OCI-LY7 (cell line): ENCODE measurements at regions not wholly inside any gene's neighbourhood (a gene's known extent, or its start where the extent isn't known, plus 50 kb on each side); places are given as distances from the start of the nearest gene placed in this dataset.

ENCODE experiments used
- BruUV-seq: library from RNA; stranded (reverse); fragments of 400-500 nt; replicated peaks from 2 replicates; lab custom pipeline; 2021; lab: Mats Ljungman, UMichigan
- CTCF ChIA-PET: fragments of 300-600 bp; sonication (Branson Sonifier 250); formaldehyde crosslinking; loops from one replicate; lab custom pipeline; 2022; ENCODE audit warnings: antibody characterized with exemption; ENCODE audit not compliant: unreplicated experiment; lab: Charles Lee
- POLR2A ChIA-PET: fragments of 300-600 bp; sonication (Branson Sonifier 250); formaldehyde crosslinking; loops from one replicate; lab custom pipeline; 2022; ENCODE audit warnings: antibody characterized with exemption; lab: Charles Lee
- DNase-seq: peaks from one replicate; pipeline ENCODE4 v3.0.0-alpha.2; 2015; ENCODE audit warnings: low spot score
- H2AFZ ChIP-seq: fragments of 200-600 bp; sonication (generic), shearing (Covaris generic); 2 replicates; pipeline ENCODE4 v1.6.1; 2014; ENCODE audit warnings: mild to moderate bottlenecking, antibody characterized with exemption, low read length, moderate library complexity
- H3K27ac ChIP-seq: fragments of 200-600 bp; sonication (generic); 2 replicates; pipeline ENCODE4 v1.5.1; 2014; ENCODE audit warnings: mixed run types, low read depth, mild to moderate bottlenecking, moderate library complexity, low read length, inconsistent platforms; ENCODE audit not compliant: poor library complexity, severe bottlenecking
- H3K36me3 ChIP-seq: fragments of 200-600 bp; sonication (generic); 2 replicates; pipeline ENCODE4 v1.6.1; 2014; ENCODE audit warnings: mild to moderate bottlenecking, antibody characterized with exemption, low read length, moderate library complexity, mixed read lengths; ENCODE audit not compliant: insufficient read depth
- H3K4me1 ChIP-seq: fragments of 200-600 bp; sonication (generic); 2 replicates; pipeline ENCODE4 v1.5.1; 2014; ENCODE audit warnings: mild to moderate bottlenecking, low read length; ENCODE audit not compliant: insufficient read depth, poor library complexity, severe bottlenecking
- H3K4me2 ChIP-seq: fragments of 200-600 bp; sonication (generic); 2 replicates; pipeline ENCODE4 v1.6.1; 2014; ENCODE audit warnings: mild to moderate bottlenecking, low read length
- H3K4me3 ChIP-seq: fragments of 200-600 bp; sonication (generic); 2 replicates; pipeline ENCODE4 v1.5.1; 2014; ENCODE audit warnings: mild to moderate bottlenecking, low read depth, low read length; ENCODE audit not compliant: poor library complexity, severe bottlenecking
- H3K79me2 ChIP-seq: fragments of 200-600 bp; sonication (generic); 2 replicates; pipeline ENCODE4 v1.6.1; 2016; ENCODE audit warnings: low read depth, mild to moderate bottlenecking, low read length, moderate library complexity, mixed read lengths; ENCODE audit not compliant: insufficient read depth
- H3K9me2 ChIP-seq: fragments of 200-600 bp; sonication (generic); 2 replicates; pipeline ENCODE4 v1.6.1; 2016; ENCODE audit warnings: mild to moderate bottlenecking, low read length, mixed read lengths; ENCODE audit not compliant: insufficient read depth
- H3K9me3 ChIP-seq: fragments of 200-600 bp; sonication (generic); 2 replicates; pipeline ENCODE4 v1.6.1; 2014; ENCODE audit warnings: mild to moderate bottlenecking, mixed run types, low read length, mixed read lengths
- H4K20me1 ChIP-seq: fragments of 200-600 bp; sonication (generic); 2 replicates; pipeline ENCODE4 v1.6.1; 2014; ENCODE audit warnings: mild to moderate bottlenecking, antibody characterized with exemption, low read length, moderate library complexity, mixed read lengths; ENCODE audit not compliant: insufficient read depth
- CTCF ChIP-seq: fragments of 200-600 bp; sonication (generic); conservative IDR thresholded peaks from 2 replicates; pipeline ENCODE4 v1.5.1; 2014; ENCODE audit warnings: mild to moderate bottlenecking, antibody characterized with exemption, low read length, moderate library complexity, mixed read lengths
- EZH2phosphoT487 ChIP-seq: fragments of 200-600 bp; sonication (generic); IDR thresholded peaks from 2 replicates; pipeline ENCODE4 v1.6.1; 2018; ENCODE audit warnings: low read depth, borderline replicate concordance, mild to moderate bottlenecking, mixed run types, antibody characterized with exemption, low read length, moderate library complexity, mixed read lengths
- intact Hi-C: fragments of 100-400 bp; cut with micrococcal nuclease; formaldehyde crosslinking; loops from one replicate; pipeline ENCODE4 v1.10.0; 2022; ENCODE audit not compliant: unreplicated experiment

- no peak overlapping the region for H3K4me2 ChIP-seq
- H2AFZ ChIP-seq = no peak overlapping the region
- no peak for DNase-seq
- CTCF ChIA-PET = no interaction called here
- H3K4me3 ChIP-seq = no peak overlapping the region
- BruUV-seq = no TSS peak
- H3K9me2 ChIP-seq = no peaks in the 10 kb centered on the region
- H3K27ac ChIP-seq = no peak overlapping the region
- no peaks in the 10 kb centered on the region for H3K36me3 ChIP-seq
- no peaks in the 10 kb centered on the region for H4K20me1 ChIP-seq
- H3K79me2 ChIP-seq = no peaks in the 10 kb centered on the region
- no peak for TF ChIP-seq EZH2phosphoT487
- no peak for TF ChIP-seq CTCF
- intact Hi-C loops = no loop called here
- POLR2A ChIA-PET = interaction anchor here (0.9 kb wide), 1 partner anchor 15 kb away, joined by 3 read pairs; no protein-coding TSS in a partner anchor
- H3K4me1 ChIP-seq = no peaks in the 10 kb centered on the region
- H3K9me3 ChIP-seq = no peaks in the 10 kb centered on the region
Measured at GRCh38 chr10:33566001-33566400, 231.5 kb upstream of the NRP1 start.

GRCh38 chr10:33565231-33565630 is 230.8 kb upstream of the NRP1 start:
- TF ChIP-seq CTCF = no peak
- no peak for TF ChIP-seq EZH2phosphoT487
- no peak for DNase-seq
- H2AFZ ChIP-seq = no peak overlapping the region
- ChIA-PET CTCF (interaction anchor here (0.6 kb wide), 1 partner anchor 59 kb away, joined by 5 read pairs; no protein-coding TSS in a partner anchor), POLR2A (interaction anchor here (0.6 kb wide), 1 partner anchor 89 kb away, joined by 8 read pairs; no protein-coding TSS in a partner anchor)
- no peaks in the 10 kb centered on the region for H3K36me3 ChIP-seq
- H3K79me2 ChIP-seq = no peaks in the 10 kb centered on the region
- H4K20me1 ChIP-seq = no peaks in the 10 kb centered on the region
- H3K4me3 ChIP-seq = no peak overlapping the region
- H3K4me2 ChIP-seq = no peak overlapping the region
- no peaks in the 10 kb centered on the region for H3K9me2 ChIP-seq
- intact Hi-C loops = no loop called here
- H3K4me1 ChIP-seq = no peaks in the 10 kb centered on the region
- no peak overlapping the region for H3K27ac ChIP-seq
- BruUV-seq = no TSS peak
- H3K9me3 ChIP-seq = no peaks in the 10 kb centered on the region

- no peak overlapping the region for H3K4me2 ChIP-seq
- CTCF ChIA-PET = no interaction called here
- H4K20me1 ChIP-seq = no peaks in the 10 kb centered on the region
- H3K36me3 ChIP-seq = no peaks in the 10 kb centered on the region
- TF ChIP-seq EZH2phosphoT487 = no peak
- no peak for TF ChIP-seq CTCF
- POLR2A ChIA-PET = no interaction called here
- no peaks in the 10 kb centered on the region for H3K9me3 ChIP-seq
- H3K27ac ChIP-seq = no peak overlapping the region
- intact Hi-C loops = no loop called here
- DNase-seq = no peak
- no peaks in the 10 kb centered on the region for H3K79me2 ChIP-seq
- no peak overlapping the region for H2AFZ ChIP-seq
- no peak overlapping the region for H3K4me3 ChIP-seq
- no peaks in the 10 kb centered on the region for H3K4me1 ChIP-seq
- H3K9me2 ChIP-seq = no peaks in the 10 kb centered on the region
- BruUV-seq = no TSS peak
Measured at GRCh38 chr10:33559105-33559504, 224.6 kb upstream of the NRP1 start.
